ENCODE measurements at regions not wholly inside any gene's neighbourhood (a gene's known extent, or its start where the extent isn't known, plus 50 kb on each side); places are given as distances from the start of the nearest gene placed in this dataset.
"Not testable (repeated sequence)": the region's sequence is repeated elsewhere in the genome, so short reads cannot be mapped to it uniquely, and the experiment has no call there.

GRCh38 chr5:125409861-125410536, 663.6 kb upstream of the ZNF608 start:
- DNase-seq, result no peak

DNA sequence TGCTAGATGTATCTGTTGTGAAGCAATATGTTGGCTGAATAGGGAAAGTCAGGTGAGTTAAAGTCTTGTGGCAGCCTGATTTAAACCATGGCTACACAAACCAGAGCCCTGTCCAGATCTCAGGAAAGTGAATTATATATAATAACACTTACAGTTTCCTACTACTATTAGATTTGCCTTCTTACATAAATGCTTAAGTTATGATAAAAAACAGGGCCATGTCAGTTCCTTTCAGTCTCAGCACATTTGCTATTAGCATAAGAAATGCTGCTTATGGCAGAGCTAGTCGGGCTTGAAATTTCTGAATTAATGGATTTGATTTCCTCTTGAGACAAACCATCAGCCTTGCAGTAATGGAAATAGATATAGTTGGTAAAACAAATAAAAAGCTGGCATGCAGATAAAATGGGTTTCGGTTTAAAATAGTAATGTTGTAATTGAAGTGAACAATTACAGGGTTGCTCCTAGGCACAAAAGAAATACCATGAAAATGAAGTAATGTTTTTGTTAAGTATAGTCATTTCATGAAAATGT, 664.2 kb upstream of the ZNF608 start:
- DNase-seq, result no peak

DNA sequence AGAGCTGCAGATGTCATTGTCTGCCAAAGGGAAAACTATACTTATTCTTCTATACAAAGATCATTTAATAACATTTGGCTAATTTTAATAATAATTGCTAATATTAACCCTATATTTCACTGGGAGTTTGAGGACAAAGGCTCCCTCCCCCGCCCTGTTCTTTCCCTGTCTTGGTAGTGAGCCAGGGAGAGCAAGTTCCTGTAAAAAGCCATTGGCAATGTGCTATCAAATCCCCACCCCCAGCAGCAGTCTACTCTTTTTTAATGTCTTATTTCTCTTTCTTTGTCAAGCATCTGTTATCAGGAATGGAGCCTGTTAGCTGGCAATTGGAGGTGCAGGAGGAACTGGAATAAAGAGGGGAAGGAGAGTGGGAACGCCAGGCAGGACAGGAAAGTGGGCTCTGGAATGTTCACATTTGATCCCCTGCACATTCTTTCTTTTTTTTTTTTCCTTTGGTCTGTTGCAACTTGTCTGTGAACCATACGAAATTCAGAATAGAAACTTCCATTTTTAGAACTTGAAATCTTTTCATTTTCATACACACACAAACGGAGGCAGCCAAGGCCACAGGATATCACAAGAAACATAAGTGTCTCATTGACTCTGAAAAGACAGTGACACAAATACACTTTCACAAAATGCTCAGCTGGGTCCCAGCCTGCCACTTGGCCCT, 664.8 kb upstream of the ZNF608 start:
- no peak for DNase-seq

DNA sequence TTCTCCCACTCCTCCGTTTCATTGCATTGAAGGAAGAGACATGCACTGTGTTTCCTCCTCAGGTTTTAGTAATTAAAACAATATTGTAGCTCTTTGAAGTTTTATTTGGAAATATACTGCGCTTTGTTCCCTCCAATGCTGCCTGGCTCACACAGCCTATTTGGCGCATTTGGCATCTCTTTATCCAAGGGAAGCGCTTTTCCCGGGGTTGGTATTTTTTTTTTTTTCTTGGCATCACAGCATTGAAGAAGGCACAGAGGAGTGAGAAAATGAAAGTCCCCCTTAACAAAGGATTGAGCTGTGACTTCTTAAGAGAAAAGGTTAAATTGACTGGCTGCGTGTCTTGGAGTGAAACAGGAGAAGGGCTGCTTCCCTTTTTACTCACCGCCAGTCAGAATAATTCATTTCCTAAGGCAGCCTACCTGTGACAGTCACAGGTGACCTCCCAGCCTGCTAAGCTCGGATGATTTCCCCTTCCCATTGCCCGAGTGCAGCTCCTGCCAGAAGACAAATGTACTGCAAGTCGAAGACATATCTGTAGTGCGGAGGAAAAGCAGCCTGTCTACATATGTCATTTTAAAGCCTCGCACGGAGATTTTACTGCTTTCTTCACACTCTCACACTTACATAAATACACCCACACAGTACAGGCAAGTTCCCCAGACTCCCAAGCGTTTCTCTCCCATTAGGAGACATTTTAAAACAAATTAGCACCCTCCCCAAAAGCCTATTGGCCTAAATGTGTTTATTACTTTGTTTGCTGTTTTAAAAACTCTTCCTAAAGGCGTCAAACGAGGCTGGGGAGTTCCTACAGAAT, 665.5 kb upstream of the ZNF608 start:
- DNase-seq, result no peak

GRCh38 chr5:125412561-125413495, 666.4 kb upstream of the ZNF608 start:
- DNase-seq, result no peak

DNA sequence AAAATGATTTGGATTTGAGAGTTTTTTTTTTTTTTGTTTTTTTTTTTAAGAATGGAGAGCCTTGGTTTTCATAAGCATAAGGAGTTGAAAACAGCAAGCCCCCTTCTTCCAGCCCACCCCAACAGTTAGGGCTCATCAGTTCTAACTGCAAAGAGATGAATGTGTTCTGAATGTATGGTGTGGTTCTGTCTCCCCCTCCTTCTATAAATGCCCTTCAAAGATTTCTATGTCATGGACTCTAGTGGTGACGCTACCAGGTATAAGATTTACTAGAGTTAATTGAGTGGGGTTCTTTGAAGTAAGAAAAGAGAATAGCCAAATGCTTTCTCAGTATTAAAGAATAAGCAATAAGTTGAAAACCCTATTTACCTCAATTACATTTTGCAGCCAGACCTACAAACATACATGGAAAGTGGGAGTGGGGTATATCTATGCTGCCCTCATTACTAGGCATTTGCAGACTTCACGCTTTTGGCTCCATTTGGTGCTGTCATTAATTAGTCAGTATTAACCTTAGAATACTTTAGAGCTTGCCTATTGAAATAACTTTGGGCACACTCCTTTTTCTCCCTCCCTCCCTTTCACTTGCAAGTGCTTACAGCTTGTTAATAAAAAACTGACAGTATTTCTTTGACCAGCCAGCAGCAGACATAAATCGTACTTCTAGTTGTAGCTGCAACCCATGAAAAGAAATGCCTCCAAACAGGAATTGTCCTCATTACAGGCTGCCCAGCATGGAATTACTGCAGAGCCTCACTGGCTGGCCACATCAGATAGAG, 667.2 kb upstream of the ZNF608 start:
- DNase-seq, result no peak

- no peak for DNase-seq
These were observed 668.7 kb upstream of the ZNF608 start for GRCh38 chr5:125415126-125415525.

- no peak for DNase-seq
These were observed 669.6 kb upstream of the ZNF608 start for GRCh38 chr5:125416055-125416454.

- DNase-seq, result no peak
These were observed 674.6 kb upstream of the ZNF608 start for GRCh38 chr5:125421006-125421405.

GRCh38 chr5:125422342-125422741, 675.9 kb upstream of the ZNF608 start:
- no peak for DNase-seq

- DNase-seq, result no peak
These were observed 678.1 kb upstream of the ZNF608 start for GRCh38 chr5:125424402-125425141.

GRCh38 chr5:125429498-125429897, 683.1 kb upstream of the ZNF608 start:
- no peak for DNase-seq

DNA sequence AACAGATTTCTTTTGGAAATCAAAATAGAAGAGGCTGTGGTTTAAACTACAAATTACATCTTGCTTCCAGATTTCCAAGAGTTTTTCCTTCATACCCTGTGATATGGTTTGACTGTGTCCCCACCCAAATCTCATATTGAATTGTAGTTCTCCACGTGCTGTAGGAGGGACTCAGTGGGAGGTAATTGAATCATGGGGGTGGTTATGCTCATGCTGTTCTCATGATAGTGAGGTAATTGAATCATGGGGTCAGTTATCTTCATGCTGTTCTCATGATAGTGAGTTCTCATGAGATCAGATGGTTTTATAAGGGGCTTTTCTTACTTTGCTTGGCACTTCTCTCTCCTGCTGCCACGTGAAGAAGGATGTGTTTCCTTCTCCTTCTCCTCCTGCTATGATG, 687.0 kb upstream of the ZNF608 start:
- DNase-seq, result no peak

DNA sequence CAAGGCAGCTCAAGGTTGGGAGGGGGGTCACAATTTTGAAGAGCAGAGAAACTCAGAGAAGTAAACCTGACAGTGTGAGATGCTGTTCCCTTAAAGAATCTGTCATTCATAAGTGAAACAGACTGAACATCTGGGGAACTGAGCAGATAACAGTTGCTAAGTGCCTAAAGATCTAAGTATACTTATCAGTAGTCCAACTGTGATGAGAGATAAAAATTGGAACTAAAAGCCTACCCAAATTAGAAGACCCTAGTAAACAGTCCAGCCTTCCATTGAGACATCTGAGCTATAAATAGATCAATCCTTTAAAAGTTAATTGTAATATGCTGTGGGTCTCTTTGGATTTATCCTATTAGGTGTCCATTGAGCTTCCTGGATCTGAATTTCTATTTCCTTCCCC, 692.8 kb upstream of the ZNF608 start:
- DNase-seq, result no peak

DNA sequence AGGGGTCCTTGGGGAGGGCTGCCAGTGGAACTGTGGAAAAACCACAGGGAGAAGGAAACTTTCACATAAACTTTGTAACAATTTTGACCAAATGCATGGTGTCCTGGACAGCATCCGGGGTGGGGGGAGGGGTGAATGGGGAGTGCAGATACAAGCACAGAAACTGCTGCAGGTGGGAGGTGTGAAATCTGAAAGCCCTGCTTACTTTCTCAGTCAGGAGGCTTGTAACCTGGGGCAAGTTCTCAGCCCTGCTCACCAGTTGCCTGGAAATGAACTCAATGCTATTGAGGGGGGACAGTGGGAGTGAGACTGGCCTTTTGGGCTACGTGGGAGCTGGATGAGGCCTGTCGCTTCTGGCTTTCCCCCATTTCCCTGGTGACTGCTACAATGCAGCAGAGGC, 694.5 kb upstream of the ZNF608 start:
- no peak for DNase-seq

GRCh38 chr5:125446986-125447385, 700.5 kb upstream of the ZNF608 start:
- DNase-seq, result no peak

GRCh38 chr5:125450771-125451170, 704.3 kb upstream of the ZNF608 start:
- no peak for DNase-seq

- no peak for DNase-seq
These were observed 705.2 kb upstream of the ZNF608 start for GRCh38 chr5:125451622-125452021.

GRCh38 chr5:125452991-125453390, 706.6 kb upstream of the ZNF608 start:
- DNase-seq, result no peak

- no peak for DNase-seq
These were observed 708.6 kb upstream of the ZNF608 start for GRCh38 chr5:125455041-125455440.

DNA sequence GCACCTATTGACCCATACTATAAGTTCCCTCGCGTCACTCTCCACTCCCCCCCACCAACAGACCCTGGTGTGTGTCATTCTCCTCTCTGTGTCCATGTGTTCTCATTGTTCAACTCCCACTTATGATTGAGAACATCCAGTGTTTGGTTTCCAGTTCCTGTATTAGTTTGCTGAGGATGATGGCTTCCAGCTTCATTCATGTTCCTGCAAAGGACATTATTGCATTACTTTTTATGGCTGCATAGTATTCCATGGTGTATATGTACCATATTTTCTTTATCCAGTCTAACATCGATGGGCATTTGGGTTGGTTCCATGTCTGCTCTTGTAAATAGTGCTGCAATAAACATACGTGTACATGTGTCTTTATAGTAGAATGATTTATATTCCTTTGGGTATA, 709.6 kb upstream of the ZNF608 start:
- DNase-seq, result not testable (repeated sequence)
